VCaP (cell line): ENCODE measurements at regions not wholly inside any gene's neighbourhood (a gene's known extent, or its start where the extent isn't known, plus 50 kb on each side); places are given as distances from the start of the nearest gene placed in this dataset.
"Not testable (repeated sequence)": the region's sequence is repeated elsewhere in the genome, so short reads cannot be mapped to it uniquely, and the experiment has no call there.

Source experiments
- H3K27ac ChIP-seq: fragments of 450-650 bp; 2 replicates; pipeline ENCODE4 v1.5.1; 2017
- CTCF ChIP-seq: fragments of 450-650 bp; conservative IDR thresholded peaks from 2 replicates; pipeline ENCODE4 v1.5.1; 2017; ENCODE audit warnings: mild to moderate bottlenecking, moderate library complexity

- H3K27ac ChIP-seq = no peak overlapping the region
- no peak for TF ChIP-seq CTCF
Measured at GRCh38 chr2:62631160-62632085, 74.1 kb upstream of the EHBP1 start.

GRCh38 chr2:62630206-62630605, 75.3 kb upstream of the EHBP1 start:
- not testable (repeated sequence) for H3K27ac ChIP-seq

- not testable (repeated sequence) for H3K27ac ChIP-seq
Measured at GRCh38 chr2:62629310-62629709, 76.2 kb upstream of the EHBP1 start.

GRCh38 chr2:62627667-62628066, 77.8 kb upstream of the EHBP1 start:
- no peak overlapping the region for H3K27ac ChIP-seq
- no peak for TF ChIP-seq CTCF

GRCh38 chr2:62624855-62625254, 80.7 kb upstream of the EHBP1 start:
- no peak for TF ChIP-seq CTCF
- H3K27ac ChIP-seq = no peak overlapping the region

- H3K27ac ChIP-seq = not testable (repeated sequence)
Measured at GRCh38 chr2:62616486-62616885, 89.0 kb upstream of the EHBP1 start.

- peak overlapping the region; percentile 48 for H3K27ac ChIP-seq
Measured at GRCh38 chr2:62611854-62612253, 93.7 kb upstream of the EHBP1 start.

GRCh38 chr2:62605471-62605870, 99.5 kb upstream of the TMEM17 start:
- H3K27ac ChIP-seq = not testable (repeated sequence)

More at GRCh38 chr2:62611854-62612253, 93.7 kb upstream of the EHBP1 start:
- no peak for TF ChIP-seq CTCF

- no peak overlapping the region for H3K27ac ChIP-seq
Measured at GRCh38 chr2:62604336-62604735, 98.3 kb upstream of the TMEM17 start.

More at GRCh38 chr2:62604336-62604735, 98.3 kb upstream of the TMEM17 start:
- no peak for TF ChIP-seq CTCF
